Ascending aorta (tissue), 2 donors: ENCODE measurements at regions not wholly inside any gene's neighbourhood (a gene's known extent, or its start where the extent isn't known, plus 50 kb on each side); places are given as distances from the start of the nearest gene placed in this dataset.
"Not testable (repeated sequence)": the region's sequence is repeated elsewhere in the genome, so short reads cannot be mapped to it uniquely, and the experiment has no call there.

Experiments used
- DNase-seq, 2 donors: peaks; one replicate each; pipeline ENCODE4 v3.0.0-alpha.2; 2019; ENCODE audit warnings: low spot score in 2 of 2
- H3K27ac ChIP-seq, 2 donors: fragments of 200-600 bp; sonication (generic); one replicate each; pipeline ENCODE4 v1.5.1; 2016 to 2017; ENCODE audit warnings: mild to moderate bottlenecking in 1 of 2
- H3K27me3 ChIP-seq: fragments of 200-600 bp; sonication (generic); one replicate; pipeline ENCODE4 v1.5.1; 2017
- H3K36me3 ChIP-seq, 2 donors: fragments of 200-600 bp; sonication (generic); one replicate each; pipeline ENCODE4 v1.5.1; 2016
- H3K4me1 ChIP-seq, 2 donors: fragments of 200-600 bp; sonication (generic); one replicate each; pipeline ENCODE4 v1.5.1; 2016 to 2017; ENCODE audit warnings: mild to moderate bottlenecking in 1 of 2
- H3K4me3 ChIP-seq, 2 donors: fragments of 200-600 bp; sonication (generic); one replicate each; pipeline ENCODE4 v1.5.1; 2016 to 2017; ENCODE audit warnings: mild to moderate bottlenecking in 1 of 2
- H3K9me3 ChIP-seq, 2 donors: fragments of 200-600 bp; sonication (generic); one replicate each; pipeline ENCODE4 v1.5.1; 2016
- intact Hi-C: fragments of 100-400 bp; cut with DNase I; formaldehyde crosslinking; loops from one replicate; pipeline ENCODE4 v1.15.1; 2023
- TF ChIP-seq, protein P1 (sequence below), 3 experiments: fragments of 200-600 bp in 2 of 3; fragments of 450-650 bp in 1 of 3; sonication (generic) in 2 of 3; IDR thresholded peaks; one replicate each; pipeline ENCODE4 v1.5.1; 2016 to 2019; ENCODE audit warnings: antibody characterized with exemption in 3 of 3, mild to moderate bottlenecking in 1 of 3, moderate library complexity in 1 of 3

DNA sequence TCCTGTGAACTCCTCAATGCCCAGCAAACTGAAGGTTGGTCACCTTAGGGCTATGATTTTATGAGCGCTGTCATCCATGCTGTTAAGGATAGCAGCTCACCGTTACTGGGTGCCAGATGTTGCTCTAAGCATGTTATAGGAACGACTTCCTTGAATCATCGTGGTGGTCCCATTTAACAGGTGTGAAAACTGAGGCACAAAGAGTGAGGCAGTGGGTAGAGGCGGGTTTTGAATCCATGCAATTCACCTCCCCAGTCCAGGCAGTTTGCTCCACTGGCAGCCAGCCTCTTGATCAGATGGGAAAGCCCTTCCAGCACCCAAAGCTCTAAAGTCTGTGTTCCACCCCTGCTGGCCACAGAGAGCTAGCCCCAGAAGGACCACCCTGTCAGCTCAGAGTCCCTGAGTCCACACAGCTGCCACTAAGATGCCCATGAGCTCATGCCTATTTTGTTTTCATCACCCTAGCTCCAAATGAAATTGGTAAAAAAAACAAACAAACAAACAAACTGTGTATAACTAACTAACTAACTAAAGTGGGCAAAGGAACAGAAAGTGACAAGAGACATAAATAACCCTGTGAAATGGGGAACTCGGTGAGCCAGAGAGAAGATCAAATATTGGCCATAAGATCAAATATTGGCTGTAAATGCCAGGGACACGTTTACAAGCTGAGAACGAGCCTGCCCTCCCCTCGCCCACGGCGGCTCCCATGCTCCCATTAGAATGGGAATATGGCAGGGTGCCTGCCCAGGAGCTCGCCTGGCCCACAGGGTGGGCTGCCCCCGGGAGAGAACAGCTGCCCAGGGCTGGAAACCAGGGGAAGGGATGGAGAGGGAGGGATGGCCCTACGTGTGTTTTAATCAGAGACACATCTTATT, 72.3 kb upstream of the RFLNA start:
- DNase-seq, result no peak
- Histone ChIP-seq H3K27me3 (no peaks in the 10 kb centered on the region), H3K4me1 (no peaks in the 10 kb centered on the region), H3K36me3 (no peaks in the 10 kb centered on the region), H3K9me3 (no peaks in the 10 kb centered on the region), H3K27ac (no peak overlapping the region), H3K4me3 (no peak overlapping the region)
- TF ChIP-seq, protein P1, sequence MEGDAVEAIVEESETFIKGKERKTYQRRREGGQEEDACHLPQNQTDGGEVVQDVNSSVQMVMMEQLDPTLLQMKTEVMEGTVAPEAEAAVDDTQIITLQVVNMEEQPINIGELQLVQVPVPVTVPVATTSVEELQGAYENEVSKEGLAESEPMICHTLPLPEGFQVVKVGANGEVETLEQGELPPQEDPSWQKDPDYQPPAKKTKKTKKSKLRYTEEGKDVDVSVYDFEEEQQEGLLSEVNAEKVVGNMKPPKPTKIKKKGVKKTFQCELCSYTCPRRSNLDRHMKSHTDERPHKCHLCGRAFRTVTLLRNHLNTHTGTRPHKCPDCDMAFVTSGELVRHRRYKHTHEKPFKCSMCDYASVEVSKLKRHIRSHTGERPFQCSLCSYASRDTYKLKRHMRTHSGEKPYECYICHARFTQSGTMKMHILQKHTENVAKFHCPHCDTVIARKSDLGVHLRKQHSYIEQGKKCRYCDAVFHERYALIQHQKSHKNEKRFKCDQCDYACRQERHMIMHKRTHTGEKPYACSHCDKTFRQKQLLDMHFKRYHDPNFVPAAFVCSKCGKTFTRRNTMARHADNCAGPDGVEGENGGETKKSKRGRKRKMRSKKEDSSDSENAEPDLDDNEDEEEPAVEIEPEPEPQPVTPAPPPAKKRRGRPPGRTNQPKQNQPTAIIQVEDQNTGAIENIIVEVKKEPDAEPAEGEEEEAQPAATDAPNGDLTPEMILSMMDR (IDR thresholded peaks at IDR 0.05), result no peak
- intact Hi-C loops, result no loop called here

DNA sequence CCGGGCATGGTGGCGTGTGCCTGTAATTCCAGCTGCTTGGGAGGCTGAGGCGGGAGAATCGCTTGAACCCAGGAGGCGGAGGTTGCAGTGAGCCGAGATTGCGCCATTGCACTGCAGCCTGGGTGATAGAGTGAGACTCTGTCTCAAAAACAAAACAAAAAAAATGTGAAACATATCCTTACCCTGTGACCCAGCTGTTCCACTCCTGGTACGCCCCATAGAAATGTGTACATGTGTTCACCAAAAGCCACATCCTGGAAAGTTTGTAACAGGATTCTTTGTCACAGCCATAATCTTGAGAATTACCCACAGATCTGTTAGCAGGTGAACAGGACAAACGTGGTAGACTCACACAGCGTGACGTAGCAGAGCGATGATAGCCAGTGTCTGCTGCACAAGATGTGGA, 71.2 kb upstream of the RFLNA start:
- H3K9me3 ChIP-seq, DNase-seq, intact Hi-C loops, H3K27me3 ChIP-seq, H3K27ac ChIP-seq, H3K4me3 ChIP-seq, H3K4me1 ChIP-seq, H3K36me3 ChIP-seq: not testable (repeated sequence)

DNA sequence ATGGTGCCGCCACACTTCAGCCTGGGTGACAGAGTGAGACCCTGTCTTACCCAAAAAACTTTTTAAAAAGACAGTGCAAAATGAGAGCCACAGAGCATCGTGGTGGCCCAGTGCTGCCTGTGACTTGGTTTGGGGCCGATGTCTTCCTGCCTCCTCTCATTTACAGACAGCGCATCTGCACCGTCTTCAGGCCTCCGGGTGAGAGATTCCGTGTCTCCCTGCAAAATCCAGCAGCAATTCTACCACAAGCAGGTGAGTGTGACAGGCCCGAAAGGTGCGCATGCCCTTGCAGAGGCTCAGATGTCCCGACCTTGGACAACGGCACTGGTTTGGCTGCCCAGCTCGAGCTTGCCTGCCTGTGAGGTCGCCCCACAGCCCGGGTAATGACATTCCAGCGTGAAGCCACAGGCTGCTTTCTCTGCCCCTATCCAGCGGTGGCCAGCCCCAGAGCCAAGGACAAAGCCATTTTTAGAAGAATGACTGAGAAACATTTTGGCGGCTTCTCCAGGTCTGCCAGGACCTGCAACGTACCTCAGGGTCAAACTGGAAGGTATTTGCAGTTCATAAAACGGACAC, 70.3 kb upstream of the RFLNA start:
- no peak overlapping the region for H3K27ac ChIP-seq
- no peak overlapping the region for H3K4me3 ChIP-seq
- intact Hi-C loops, result no loop called here
- H3K9me3 ChIP-seq, result no peaks in the 10 kb centered on the region
- H3K36me3 ChIP-seq, result no peaks in the 10 kb centered on the region
- DNase-seq, result no peak
- H3K4me1 ChIP-seq, result no peaks in the 10 kb centered on the region
- no peaks in the 10 kb centered on the region for H3K27me3 ChIP-seq
- TF ChIP-seq, protein P1 (IDR thresholded peaks at IDR 0.05), result no peak

DNA sequence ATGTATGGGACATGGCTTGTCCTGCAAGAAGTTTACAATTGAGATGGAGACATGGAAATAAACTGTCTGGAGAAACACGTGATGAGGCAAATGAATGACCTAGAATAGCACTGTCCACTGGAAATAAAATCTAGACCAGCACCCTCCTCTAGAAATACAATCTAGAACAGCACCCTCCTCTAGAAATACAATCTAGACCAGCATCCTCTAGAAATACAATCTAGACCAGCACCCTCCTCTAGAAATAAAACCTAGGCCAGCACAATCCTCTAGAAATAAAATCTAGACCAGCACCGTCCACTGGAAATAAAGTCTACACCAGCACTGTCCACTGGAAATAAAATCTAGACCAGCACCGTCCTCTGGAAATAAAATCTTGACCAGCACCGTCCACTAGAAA, 69.2 kb upstream of the RFLNA start:
- no peaks in the 10 kb centered on the region for H3K36me3 ChIP-seq
- TF ChIP-seq, protein P1 (IDR thresholded peaks at IDR 0.05), result no peak
- H3K4me1 ChIP-seq, result no peaks in the 10 kb centered on the region
- intact Hi-C loops, result no loop called here
- H3K27me3 ChIP-seq, result no peaks in the 10 kb centered on the region
- no peaks in the 10 kb centered on the region for H3K9me3 ChIP-seq
- no peak for DNase-seq
- H3K27ac ChIP-seq, result no peak overlapping the region
- H3K4me3 ChIP-seq, result no peak overlapping the region

DNA sequence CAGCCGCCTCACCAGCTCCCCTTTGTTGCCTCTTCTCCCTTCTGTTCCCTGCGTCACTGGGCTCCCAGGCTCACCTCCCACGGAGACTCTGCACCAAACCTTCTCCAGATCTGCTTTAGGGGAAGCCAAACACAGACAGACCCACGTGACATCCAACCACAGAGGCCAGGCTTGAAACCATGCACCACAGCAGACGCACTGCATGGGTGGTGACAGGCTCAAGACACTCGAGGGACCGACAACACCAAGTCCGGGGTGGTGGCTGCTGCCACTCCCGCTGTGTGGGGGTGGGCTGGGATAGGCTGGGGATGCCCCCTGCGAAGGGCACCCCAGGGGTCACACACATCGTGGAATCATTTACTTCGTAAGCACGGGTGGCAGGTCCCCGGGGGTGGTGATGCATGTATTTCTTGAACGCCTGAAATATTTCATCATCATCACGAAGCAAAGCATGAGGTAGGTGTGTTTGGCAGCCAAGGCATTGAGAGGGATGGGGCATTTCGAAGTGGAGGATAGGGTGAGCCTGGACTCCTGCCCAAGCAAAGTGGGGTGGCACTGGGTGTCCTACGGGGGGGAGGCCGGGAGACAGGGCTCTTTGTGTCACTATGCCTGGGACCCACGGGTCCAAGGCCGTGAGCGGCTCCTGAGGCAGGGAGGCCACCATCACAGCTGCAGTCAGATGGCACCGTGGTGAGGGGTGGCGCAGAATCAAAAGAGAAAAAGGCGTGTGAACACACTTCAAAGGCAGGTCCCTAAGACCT, 66.8 kb upstream of the RFLNA start:
- Histone ChIP-seq H3K4me3 (no peak overlapping the region), H3K27ac (no peak overlapping the region), H3K36me3 (no peaks in the 10 kb centered on the region), H3K4me1 (no peaks in the 10 kb centered on the region), H3K9me3 (no peaks in the 10 kb centered on the region), H3K27me3 (no peaks in the 10 kb centered on the region)
- TF ChIP-seq, protein P1 (IDR thresholded peaks at IDR 0.05), result no peak
- no peak for DNase-seq
- intact Hi-C loops, result no loop called here

DNA sequence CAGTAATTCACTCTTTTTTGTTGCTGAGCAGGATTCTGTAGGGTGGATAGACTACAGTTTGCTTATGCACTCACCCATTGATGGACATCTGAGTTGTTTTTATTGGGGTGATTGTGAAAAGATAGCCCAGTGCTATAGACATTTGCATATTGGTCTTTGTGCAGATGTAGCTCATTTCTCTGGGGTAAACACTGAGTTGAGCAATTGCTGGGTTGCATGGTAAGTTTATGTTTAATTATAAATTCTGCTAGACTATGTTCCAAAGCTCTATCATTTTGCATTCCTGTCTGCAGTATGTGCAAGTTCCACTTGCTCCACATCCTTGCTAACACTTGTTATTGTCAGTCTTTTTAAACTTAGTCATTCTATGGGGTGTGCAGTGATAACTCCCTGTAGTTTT, 65.4 kb upstream of the RFLNA start:
- Histone ChIP-seq H3K4me1 (no peaks in the 10 kb centered on the region), H3K4me3 (no peak overlapping the region), H3K9me3 (no peaks in the 10 kb centered on the region), H3K36me3 (no peaks in the 10 kb centered on the region), H3K27ac (no peak overlapping the region), H3K27me3 (no peaks in the 10 kb centered on the region)
- DNase-seq, result no peak
- intact Hi-C loops, result no loop called here
- TF ChIP-seq, protein P1 (IDR thresholded peaks at IDR 0.05), result no peak
